Lower leg skin (tissue), 3 donors: ENCODE measurements at regions not wholly inside any gene's neighbourhood (a gene's known extent, or its start where the extent isn't known, plus 50 kb on each side); places are given as distances from the start of the nearest gene placed in this dataset.

Experiments used
- CTCF ChIP-seq, 3 donors: fragments of 450-650 bp; IDR thresholded peaks; one replicate each; pipeline ENCODE4 v1.5.1; 2016; ENCODE audit warnings: antibody characterized with exemption in 3 of 3, mild to moderate bottlenecking in 3 of 3, moderate library complexity in 2 of 3
- POLR2A ChIP-seq, 2 donors: fragments of 450-650 bp; IDR thresholded peaks; one replicate each; pipeline ENCODE4 v1.6.1; 2016 to 2017; ENCODE audit warnings: antibody characterized with exemption in 2 of 2, mild to moderate bottlenecking in 1 of 2, moderate library complexity in 1 of 2

- TF ChIP-seq POLR2A (IDR thresholded peaks at IDR 0.05): no peak
- no peak for TF ChIP-seq CTCF (IDR thresholded peaks at IDR 0.05)
Measured at GRCh38 chr2:163467251-163467630, 268.6 kb downstream of the FIGN start.
